ENCODE measurements at regions not wholly inside any gene's neighbourhood (a gene's known extent, or its start where the extent isn't known, plus 50 kb on each side); places are given as distances from the start of the nearest gene placed in this dataset.

GRCh38 chr10:90162271-90162853 is 461.0 kb downstream of the KIF20B start:
- Histone ChIP-seq H3K27ac (ENCODE audit: low read length) (no peak overlapping the region), H3K27me3 (ENCODE audit: control insufficient read depth, insufficient read depth, low read length) (no peaks in the 10 kb centered on the region), H3K9me3 (ENCODE audit: control insufficient read depth, insufficient read depth, low read depth, low read length) (peaks cover 7% of the 10 kb centered on the region; the same call in 1 of the 2 replicates), H3K36me3 (ENCODE audit: control insufficient read depth, insufficient read depth, low read length) (no peaks in the 10 kb centered on the region), H3K4me3 (ENCODE audit: low read depth in 2 of 2, low read length in 2 of 2) (no peak overlapping the region), H3K4me1 (ENCODE audit: control insufficient read depth, insufficient read depth, low read length) (no peaks in the 10 kb centered on the region)
- BruUV-seq (replicated peaks): no TSS peak
- intact Hi-C loops (cut with micrococcal nuclease; ENCODE audit: unreplicated experiment) (no loop called here), in situ Hi-C loops (cut with HindIII; ENCODE audit: low pct_unique_long_range_greater_than_20kb, low sequenced_read_pairs) (no loop called here)
- ATAC-seq (no peak), DNase-seq (ENCODE audit: low read depth, low spot score) (no peak)
- ChIA-PET POLR2A (no interaction called here), CTCF (no interaction called here)
- TF ChIP-seq SIN3A (IDR thresholded peaks at IDR 0.05; ENCODE audit: borderline replicate concordance, insufficient read depth, low read depth, low read length) (no peak), REST (IDR thresholded peaks at IDR 0.05; ENCODE audit: insufficient read depth in 1 of 2, low read depth in 2 of 2, low read length in 1 of 2) (no peak), TCF7L2 (IDR thresholded peaks at IDR 0.05; ENCODE audit: low read depth, low read length) (no peak), CTCF (IDR thresholded peaks at IDR 0.05) (no peak), POLR2AphosphoS5 (IDR thresholded peaks at IDR 0.05; ENCODE audit: low read depth, low read length) (no peak)

GRCh38 chr10:90167174-90168064 is 466.0 kb downstream of the KIF20B start:
- no peak overlapping the region for H3K4me3 ChIP-seq (ENCODE audit: low read depth in 2 of 2, low read length in 2 of 2)
- H3K4me1 ChIP-seq (ENCODE audit: control insufficient read depth, insufficient read depth, low read length): no peaks in the 10 kb centered on the region
- no peaks in the 10 kb centered on the region for H3K36me3 ChIP-seq (ENCODE audit: control insufficient read depth, insufficient read depth, low read length)
- POLR2A ChIA-PET: no interaction called here
- BruUV-seq (replicated peaks): no TSS peak
- TF ChIP-seq REST (IDR thresholded peaks at IDR 0.05; ENCODE audit: insufficient read depth in 1 of 2, low read depth in 2 of 2, low read length in 1 of 2) (no peak), TCF7L2 (IDR thresholded peaks at IDR 0.05; ENCODE audit: low read depth, low read length) (no peak), SIN3A (IDR thresholded peaks at IDR 0.05; ENCODE audit: borderline replicate concordance, insufficient read depth, low read depth, low read length) (no peak), POLR2AphosphoS5 (IDR thresholded peaks at IDR 0.05; ENCODE audit: low read depth, low read length) (no peak), CTCF (IDR thresholded peaks at IDR 0.05) (no peak)
- DNase-seq (ENCODE audit: low read depth, low spot score) (no peak), ATAC-seq (no peak)
- no peaks in the 10 kb centered on the region for H3K9me3 ChIP-seq (ENCODE audit: control insufficient read depth, insufficient read depth, low read depth, low read length)
- intact Hi-C loops (cut with micrococcal nuclease; ENCODE audit: unreplicated experiment) (no loop called here), in situ Hi-C loops (cut with HindIII; ENCODE audit: low pct_unique_long_range_greater_than_20kb, low sequenced_read_pairs) (no loop called here)
- no peaks in the 10 kb centered on the region for H3K27me3 ChIP-seq (ENCODE audit: control insufficient read depth, insufficient read depth, low read length)
- CTCF ChIA-PET: no interaction called here
- H3K27ac ChIP-seq (ENCODE audit: low read length): no peak overlapping the region

All from Panc1 (cell line).